ENCODE measurements at regions not wholly inside any gene's neighbourhood (a gene's known extent, or its start where the extent isn't known, plus 50 kb on each side); places are given as distances from the start of the nearest gene placed in this dataset.

- DNase-seq = no peak
- H3K27ac ChIP-seq (ENCODE audit: low read depth in 1 of 2, low read length in 2 of 2) = no peak overlapping the region
- no peaks in the 10 kb centered on the region for H3K9me3 ChIP-seq (replicated peaks in 1 of 2; ENCODE audit: control insufficient read depth in 1 of 2, insufficient read depth in 1 of 2, low read length in 2 of 2)
- H3K36me3 ChIP-seq (replicated peaks in 1 of 2; ENCODE audit: control insufficient read depth in 1 of 2, insufficient read depth in 2 of 2, low read length in 2 of 2) = no peaks in the 10 kb centered on the region
- no peak for TF ChIP-seq CTCF (IDR thresholded peaks at IDR 0.05)
- Mint-ChIP-seq H3K27ac (no peak overlapping the region), H3K27me3 (ENCODE audit: low read depth in 3 of 3) (peaks cover 0 to 9% (median 1%) of the 10 kb centered on the region in 3 donors), H3K4me3 (no peak overlapping the region), H3K36me3 (no peaks in the 10 kb centered on the region), H3K4me1 (no peaks in the 10 kb centered on the region), H3K9me3 (no peaks in the 10 kb centered on the region)
- H3K4me2 ChIP-seq (replicated peaks; ENCODE audit: extremely low read depth, low read length, poor library complexity, severe bottlenecking) = no peak overlapping the region
- WGBS (ENCODE audit: insufficient coverage) = 100% methylated on average over 1 of the region's 6 CpGs
- H3K27me3 ChIP-seq (ENCODE audit: control insufficient read depth in 2 of 2, insufficient read depth in 2 of 2, low read length in 2 of 2) = no peaks in the 10 kb centered on the region
- no peak overlapping the region for H2AFZ ChIP-seq (ENCODE audit: insufficient read depth, low read depth, low read length, poor library complexity, severe bottlenecking)
- no peak overlapping the region for H3K9ac ChIP-seq (ENCODE audit: insufficient read depth, low read length, poor library complexity, severe bottlenecking)
- H3K4me1 ChIP-seq (ENCODE audit: control insufficient read depth in 1 of 2, insufficient read depth in 2 of 2, low read length in 2 of 2) = no peaks in the 10 kb centered on the region
- intact Hi-C loops (cut with micrococcal nuclease) = no loop called here
- H3K79me2 ChIP-seq (ENCODE audit: insufficient read depth, low read length) = no peaks in the 10 kb centered on the region
- no peaks in the 10 kb centered on the region for H4K20me1 ChIP-seq (ENCODE audit: insufficient read depth, low read length)
- no peak overlapping the region for H3K4me3 ChIP-seq (replicated peaks in 1 of 3; ENCODE audit: low read depth in 2 of 3, low read length in 3 of 3)
These were observed 90.0 kb downstream of the IGSF1 start for GRCh38 chrX:131199091-131199490.

- H3K27me3 Mint-ChIP-seq (ENCODE audit: low read depth in 3 of 3) = peaks cover 0 to 2% (median 1%) of the 10 kb centered on the region in 3 donors
- H3K36me3 ChIP-seq (replicated peaks in 1 of 2; ENCODE audit: control insufficient read depth in 1 of 2, insufficient read depth in 2 of 2, low read length in 2 of 2) = no peaks in the 10 kb centered on the region
- H3K4me3 ChIP-seq (replicated peaks in 1 of 3; ENCODE audit: low read depth in 2 of 3, low read length in 3 of 3) = no peak overlapping the region
- H3K4me1 Mint-ChIP-seq = no peaks in the 10 kb centered on the region
- no peak for DNase-seq
- no peak overlapping the region for H3K4me2 ChIP-seq (replicated peaks; ENCODE audit: extremely low read depth, low read length, poor library complexity, severe bottlenecking)
- H3K9me3 ChIP-seq (replicated peaks in 1 of 2; ENCODE audit: control insufficient read depth in 1 of 2, insufficient read depth in 1 of 2, low read length in 2 of 2) = no peaks in the 10 kb centered on the region
- H3K36me3 Mint-ChIP-seq = no peaks in the 10 kb centered on the region
- no peak for TF ChIP-seq CTCF (IDR thresholded peaks at IDR 0.05)
- WGBS (ENCODE audit: insufficient coverage) = 80% methylated on average over 1 of the region's 1 CpG
- no peak overlapping the region for H3K27ac ChIP-seq (ENCODE audit: low read depth in 1 of 2, low read length in 2 of 2)
- H4K20me1 ChIP-seq (ENCODE audit: insufficient read depth, low read length) = no peaks in the 10 kb centered on the region
- no peak overlapping the region for H3K27ac Mint-ChIP-seq
- no peaks in the 10 kb centered on the region for H3K79me2 ChIP-seq (ENCODE audit: insufficient read depth, low read length)
- H3K4me1 ChIP-seq (ENCODE audit: control insufficient read depth in 1 of 2, insufficient read depth in 2 of 2, low read length in 2 of 2) = no peaks in the 10 kb centered on the region
- H3K9me3 Mint-ChIP-seq = peaks cover 0 to 3% (median 0%) of the 10 kb centered on the region in 7 donors
- no peaks in the 10 kb centered on the region for H3K27me3 ChIP-seq (ENCODE audit: control insufficient read depth in 2 of 2, insufficient read depth in 2 of 2, low read length in 2 of 2)
- intact Hi-C loops (cut with micrococcal nuclease) = no loop called here
- no peak overlapping the region for H3K4me3 Mint-ChIP-seq
- H2AFZ ChIP-seq (ENCODE audit: insufficient read depth, low read depth, low read length, poor library complexity, severe bottlenecking) = no peak overlapping the region
- H3K9ac ChIP-seq (ENCODE audit: insufficient read depth, low read length, poor library complexity, severe bottlenecking) = no peak overlapping the region
These were observed 101.9 kb downstream of the IGSF1 start for GRCh38 chrX:131187206-131187605.

All from CD14-positive monocyte (primary cell).